ENCODE measurements at regions not wholly inside any gene's neighbourhood (a gene's known extent, or its start where the extent isn't known, plus 50 kb on each side); places are given as distances from the start of the nearest gene placed in this dataset.
A peak's percentile ranks its signal among the peaks of the same experiment; 100 is the strongest.

DNA sequence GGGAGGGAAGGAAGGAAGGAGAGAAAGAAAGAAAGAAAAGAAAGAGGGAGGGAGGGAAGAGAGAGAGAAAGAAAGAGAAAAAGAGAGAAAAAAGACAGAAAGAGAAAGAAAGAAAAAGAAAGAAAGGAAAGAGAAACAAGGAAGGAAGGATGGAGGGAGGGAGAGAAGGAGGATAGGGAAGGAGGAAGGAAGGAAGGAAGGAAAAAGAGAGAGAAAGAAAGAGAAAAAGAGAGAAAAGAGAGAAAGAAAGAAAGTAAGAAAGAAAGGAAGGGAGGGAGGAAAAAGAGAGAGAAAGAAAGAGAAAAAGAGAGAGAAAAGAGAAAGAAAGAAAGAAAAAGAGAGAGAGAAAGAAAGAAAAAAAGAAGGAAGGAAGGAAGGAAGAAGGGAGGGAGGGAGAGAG, 105.8 kb upstream of the RBPJ start:
- no peak for DNase-seq (ENCODE audit: low read depth, low spot score)
- Mint-ChIP-seq H3K4me3 (no peak overlapping the region), H3K27ac (ENCODE audit: unreplicated experiment) (no peak overlapping the region), H3K27me3 (ENCODE audit: low read depth) (peaks cover 20% of the 10 kb centered on the region), H3K9me3 (no peaks in the 10 kb centered on the region), H3K36me3 (ENCODE audit: low read depth) (no peaks in the 10 kb centered on the region), H3K4me1 (peaks cover 4% of the 10 kb centered on the region)
- TF ChIP-seq CTCF (conservative IDR thresholded peaks at IDR 0.05): no peak

- TF ChIP-seq CTCF (conservative IDR thresholded peaks at IDR 0.05): no peak
- Mint-ChIP-seq H3K36me3 (ENCODE audit: low read depth) (no peaks in the 10 kb centered on the region), H3K9me3 (no peaks in the 10 kb centered on the region), H3K27me3 (ENCODE audit: low read depth) (peaks cover 15% of the 10 kb centered on the region), H3K27ac (ENCODE audit: unreplicated experiment) (no peak overlapping the region), H3K4me1 (peaks cover 4% of the 10 kb centered on the region), H3K4me3 (no peak overlapping the region)
- DNase-seq (ENCODE audit: low read depth, low spot score): no peak
These were observed 105.1 kb upstream of the RBPJ start for GRCh38 chr4:26215725-26216124.

DNA sequence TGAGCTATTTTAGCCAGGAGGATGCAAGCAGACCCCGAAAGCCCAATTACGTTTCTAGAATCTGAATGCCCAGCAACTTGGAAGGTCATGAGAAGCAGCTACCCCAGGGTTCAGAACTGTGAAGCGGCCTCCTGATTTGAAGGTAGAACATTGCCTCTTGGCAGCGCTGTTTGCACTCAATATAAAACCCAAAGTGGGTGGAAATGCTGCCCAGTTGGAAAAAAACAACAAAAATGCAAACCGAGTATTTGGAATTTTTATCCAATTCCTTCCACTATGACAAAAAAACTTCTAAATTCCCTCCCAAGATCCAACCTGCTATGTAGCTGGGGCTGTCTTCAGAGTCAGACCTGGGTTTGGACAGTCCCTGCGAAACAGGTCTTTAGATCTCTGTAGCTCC, 103.3 kb upstream of the RBPJ start:
- H3K4me3 Mint-ChIP-seq: no peak overlapping the region
- no peak for TF ChIP-seq CTCF (conservative IDR thresholded peaks at IDR 0.05)

GRCh38 chr4:26217961-26218676, 102.7 kb upstream of the RBPJ start:
- DNase-seq (ENCODE audit: low read depth, low spot score): no peak
- TF ChIP-seq CTCF (conservative IDR thresholded peaks at IDR 0.05): no peak
- Mint-ChIP-seq H3K27me3 (ENCODE audit: low read depth) (peaks cover 10% of the 10 kb centered on the region), H3K4me1 (peaks cover 4% of the 10 kb centered on the region), H3K4me3 (no peak overlapping the region), H3K9me3 (no peaks in the 10 kb centered on the region), H3K27ac (ENCODE audit: unreplicated experiment) (peak overlapping the region; percentile 62), H3K36me3 (ENCODE audit: low read depth) (no peaks in the 10 kb centered on the region)

More for the DNA sequence above, 103.3 kb upstream of the RBPJ start:
- peaks cover 10% of the 10 kb centered on the region for H3K27me3 Mint-ChIP-seq (ENCODE audit: low read depth)
- peaks cover 4% of the 10 kb centered on the region for H3K4me1 Mint-ChIP-seq
- no peaks in the 10 kb centered on the region for H3K9me3 Mint-ChIP-seq
- no peaks in the 10 kb centered on the region for H3K36me3 Mint-ChIP-seq (ENCODE audit: low read depth)
- H3K27ac Mint-ChIP-seq (ENCODE audit: unreplicated experiment): no peak overlapping the region
- DNase-seq (ENCODE audit: low read depth, low spot score): no peak

GRCh38 chr4:26218677-26219605, 101.9 kb upstream of the RBPJ start:
- H3K4me3 Mint-ChIP-seq: no peak overlapping the region
- H3K4me1 Mint-ChIP-seq: peaks cover 4% of the 10 kb centered on the region
- DNase-seq (ENCODE audit: low read depth, low spot score): no peak
- TF ChIP-seq CTCF (conservative IDR thresholded peaks at IDR 0.05): no peak
- peak overlapping the region; percentile 53 for H3K27ac Mint-ChIP-seq (ENCODE audit: unreplicated experiment)
- no peaks in the 10 kb centered on the region for H3K9me3 Mint-ChIP-seq
- peaks cover 2% of the 10 kb centered on the region for H3K27me3 Mint-ChIP-seq (ENCODE audit: low read depth)
- H3K36me3 Mint-ChIP-seq (ENCODE audit: low read depth): no peaks in the 10 kb centered on the region

Data from neural crest cell (in vitro differentiated cells).